SK-N-SH (cell line): ENCODE measurements at regions not wholly inside any gene's neighbourhood (a gene's known extent, or its start where the extent isn't known, plus 50 kb on each side); places are given as distances from the start of the nearest gene placed in this dataset.

ENCODE experiments used
- CTCF ChIA-PET: fragments of 300-600, 350-600 bp; formaldehyde crosslinking; extraction: SDS; loops from one replicate; lab custom pipeline; 2021; lab: Yijun Ruan, JAX
- POLR2A ChIA-PET: fragments of 350-600 bp; sonication (Branson Sonifier 250); formaldehyde crosslinking; extraction: SDS; loops from one replicate; lab custom pipeline; 2020; ENCODE audit warnings: antibody characterized with exemption, inconsistent platforms; lab: Yijun Ruan, JAX
- DNase-seq: peaks from one replicate; pipeline ENCODE4 v3.0.0; 2012
- H2AFZ ChIP-seq: fragments of 200-600 bp; sonication (generic); 2 replicates; pipeline ENCODE4 v1.8.1; 2016; ENCODE audit warnings: antibody characterized with exemption, mild to moderate bottlenecking, low read depth
- H3F3A ChIP-seq: fragments of 200-600 bp; sonication (generic); replicated peaks from 2 replicates; pipeline ENCODE3; 2016; ENCODE audit warnings: antibody characterized with exemption, mild to moderate bottlenecking; ENCODE audit not compliant: insufficient read depth
- H3K27ac ChIP-seq, 2 experiments: fragments of 200-500 bp in 1 of 2; fragments of 200-600 bp in 1 of 2; sonication (Bioruptor generic) in 1 of 2; sonication (generic), shearing (Covaris generic) in 1 of 2; 2 replicates each; pipeline versions ENCODE4 v1.5.1 to v1.6.1; 2014 to 2016; ENCODE audit warnings: low read depth in 2 of 2, inconsistent platforms in 1 of 2, low read length in 1 of 2, mild to moderate bottlenecking in 1 of 2, mixed read lengths in 1 of 2
- H3K27me3 ChIP-seq: fragments of 200-600 bp; sonication (generic), shearing (Covaris generic); 2 replicates; pipeline ENCODE4 v1.6.1; 2016; ENCODE audit warnings: mixed run types; ENCODE audit not compliant: insufficient read depth
- H3K36me3 ChIP-seq, 2 experiments: fragments of 200-500 bp in 1 of 2; fragments of 200-600 bp in 1 of 2; sonication (Bioruptor generic) in 1 of 2; sonication (generic) in 1 of 2; replicated peaks in 1 of 2; 2 replicates each; pipeline versions ENCODE3 to v1.5.1; 2014 to 2016; ENCODE audit warnings: low read length in 1 of 2, mild to moderate bottlenecking in 1 of 2; ENCODE audit not compliant: insufficient read depth in 2 of 2, control insufficient read depth in 1 of 2
- H3K4me1 ChIP-seq, 2 experiments: fragments of 200-500 bp in 1 of 2; fragments of 200-600 bp in 1 of 2; sonication (Bioruptor generic) in 1 of 2; sonication (generic), shearing (Covaris generic) in 1 of 2; 2 replicates each; pipeline versions ENCODE4 v1.5.1 to v1.6.1; 2014 to 2016; ENCODE audit warnings: low read depth in 1 of 2, low read length in 1 of 2, mixed run types in 1 of 2; ENCODE audit not compliant: insufficient read depth in 2 of 2, control insufficient read depth in 1 of 2
- H3K4me2 ChIP-seq: fragments of 200-600 bp; sonication (generic), shearing (Covaris generic); 2 replicates; pipeline ENCODE4 v1.6.1; 2017; ENCODE audit warnings: mixed run types
- H3K4me3 ChIP-seq, 2 experiments: fragments of 200-500 bp in 1 of 2; fragments of 200-600 bp in 1 of 2; sonication (Bioruptor generic) in 1 of 2; sonication (generic), shearing (Covaris generic) in 1 of 2; 2 replicates each; pipeline versions ENCODE4 v1.5.1 to v1.8.1; 2014 to 2016; ENCODE audit warnings: low read depth in 2 of 2, inconsistent platforms in 1 of 2, low read length in 1 of 2, mild to moderate bottlenecking in 1 of 2, mixed read lengths in 1 of 2, moderate library complexity in 1 of 2
- H3K79me2 ChIP-seq: fragments of 200-600 bp; sonication (generic); 2 replicates; pipeline ENCODE4 v1.8.1; 2017; ENCODE audit warnings: mild to moderate bottlenecking; ENCODE audit not compliant: insufficient read depth
- H3K9ac ChIP-seq: fragments of 200-600 bp; sonication (generic); 2 replicates; pipeline ENCODE4 v1.6.1; 2017; ENCODE audit warnings: mixed run types
- H3K9me2 ChIP-seq: fragments of 200-600 bp; sonication (generic); 2 replicates; pipeline ENCODE4 v1.6.1; 2017; ENCODE audit warnings: mixed run types
- H3K9me3 ChIP-seq: fragments of 200-600 bp; sonication (generic); 2 replicates; pipeline ENCODE4 v1.6.1; 2017; ENCODE audit warnings: mixed run types, mild to moderate bottlenecking, moderate library complexity
- H4K20me1 ChIP-seq: fragments of 200-600 bp; sonication (generic); 2 replicates; pipeline ENCODE4 v1.6.1; 2017; ENCODE audit warnings: mild to moderate bottlenecking, mixed run types; ENCODE audit not compliant: insufficient read depth
- CTCF ChIP-seq: fragments of 200-600 bp; sonication (generic); IDR thresholded peaks from 2 replicates; pipeline ENCODE4 v1.6.1; 2017; ENCODE audit warnings: antibody characterized with exemption, mild to moderate bottlenecking, moderate library complexity
- ELF1 ChIP-seq: IDR thresholded peaks from 2 replicates; pipeline ENCODE4 v1.4.0; 2012
- EP300 ChIP-seq, 2 experiments: IDR thresholded peaks; 2 replicates each; pipeline versions ENCODE4 v1.4.0 to v1.6.1; 2012; ENCODE audit warnings: borderline replicate concordance in 1 of 2, low read depth in 1 of 2, low read length in 1 of 2
- EZH2phosphoT487 ChIP-seq: fragments of 200-600 bp; sonication (generic); IDR thresholded peaks from 2 replicates; pipeline ENCODE4 v1.6.1; 2017; ENCODE audit warnings: low read depth, mixed run types, mild to moderate bottlenecking, antibody characterized with exemption, moderate library complexity, borderline replicate concordance
- FOSL2 ChIP-seq: IDR thresholded peaks from 2 replicates; pipeline ENCODE4 v1.4.0; 2012; ENCODE audit warnings: low read depth, mild to moderate bottlenecking, moderate library complexity, borderline replicate concordance
- FOXM1 ChIP-seq: IDR thresholded peaks from 2 replicates; pipeline ENCODE4 v1.4.0; 2012; ENCODE audit warnings: low read depth, mild to moderate bottlenecking
- GABPA ChIP-seq: IDR thresholded peaks from 2 replicates; pipeline ENCODE4 v1.4.0; 2012; ENCODE audit warnings: low read depth, mild to moderate bottlenecking
- GATA2 ChIP-seq: sonication (generic); formaldehyde crosslinking; IDR thresholded peaks from 2 replicates; pipeline ENCODE4 v1.5.0; 2020; ENCODE audit warnings: mild to moderate bottlenecking, missing genetic modification reagents
- JUND ChIP-seq: IDR thresholded peaks from 2 replicates; pipeline ENCODE4 v1.4.0; 2012
- MAX ChIP-seq: IDR thresholded peaks from 2 replicates; pipeline ENCODE4 v1.4.0; 2012; ENCODE audit warnings: low read depth
- MXI1 ChIP-seq: IDR thresholded peaks from 2 replicates; pipeline ENCODE4 v1.6.1; 2012; ENCODE audit warnings: mild to moderate bottlenecking, low read depth, low read length, improper control_type of control experiment
- PBX3 ChIP-seq: IDR thresholded peaks from 2 replicates; pipeline ENCODE4; 2012
- POLR2AphosphoS5 ChIP-seq: IDR thresholded peaks from 2 replicates; pipeline ENCODE4 v1.6.1; 2012; ENCODE audit warnings: low read depth, low read length
- RAD21 ChIP-seq: IDR thresholded peaks from 2 replicates; pipeline ENCODE4 v1.6.1; 2012; ENCODE audit warnings: mild to moderate bottlenecking, low read length
- RCOR1 ChIP-seq: fragments of 150-350 bp; IDR thresholded peaks from 2 replicates; pipeline ENCODE4 v1.6.1; 2017; ENCODE audit warnings: antibody characterized with exemption, low read length
- REST ChIP-seq: IDR thresholded peaks from 2 replicates; pipeline ENCODE4 v1.6.1; 2012; ENCODE audit warnings: mild to moderate bottlenecking, low read depth, low read length, moderate library complexity
- RXRA ChIP-seq: IDR thresholded peaks from 2 replicates; pipeline ENCODE4 v1.4.0; 2012; ENCODE audit warnings: low read depth, mild to moderate bottlenecking, borderline replicate concordance
- SIN3A ChIP-seq: IDR thresholded peaks from 2 replicates; pipeline ENCODE4 v1.6.1; 2012; ENCODE audit warnings: low read depth, mild to moderate bottlenecking, low read length, moderate library complexity, borderline replicate concordance
- SMC3 ChIP-seq: IDR thresholded peaks from 2 replicates; pipeline ENCODE4 v1.6.1; 2012; ENCODE audit warnings: low read depth, low read length, improper control_type of control experiment
- TCF12 ChIP-seq: IDR thresholded peaks from 2 replicates; pipeline ENCODE4 v1.4.0; 2012
- USF1 ChIP-seq: IDR thresholded peaks from 2 replicates; pipeline ENCODE4 v1.4.0; 2012; ENCODE audit warnings: low read depth, borderline replicate concordance
- WGBS: methylation state at CpG from one replicate; pipeline ENCODE4 v1.1.6; 2017; ENCODE audit warnings: low lambda C conversion rate; 5-methylcytosine and 5-hydroxymethylcytosine counted together

- no peak overlapping the region for H3K4me3 ChIP-seq
- ChIA-PET POLR2A (no interaction called here), CTCF (no interaction called here)
- H3K9me2 ChIP-seq: no peaks in the 10 kb centered on the region
- no peaks in the 10 kb centered on the region for H3K27me3 ChIP-seq
- H3F3A ChIP-seq: no peaks in the 10 kb centered on the region
- no peak overlapping the region for H3K4me2 ChIP-seq
- no peak overlapping the region for H3K9ac ChIP-seq
- H4K20me1 ChIP-seq: no peaks in the 10 kb centered on the region
- no peak for DNase-seq
- no peaks in the 10 kb centered on the region for H3K79me2 ChIP-seq
- no peak for TF ChIP-seq TCF12
- TF ChIP-seq SIN3A: no peak
- no peak for TF ChIP-seq POLR2AphosphoS5
- no peak for TF ChIP-seq GATA2 (CRISPR knock-in tag)
- no peak for TF ChIP-seq GABPA
- TF ChIP-seq MXI1: no peak
- no peak for TF ChIP-seq EZH2phosphoT487
- no peak for TF ChIP-seq RAD21
- TF ChIP-seq SMC3: no peak
- TF ChIP-seq EP300 (IDR thresholded peaks at IDR 0.05; ENCODE audit: borderline replicate concordance in 1 of 2, low read depth in 1 of 2, low read length in 1 of 2): no peak
- no peak for TF ChIP-seq RCOR1
- TF ChIP-seq JUND: no peak
- no peak for TF ChIP-seq PBX3
- no peak for TF ChIP-seq FOXM1
- no peak for TF ChIP-seq MAX
- TF ChIP-seq USF1: no peak
- TF ChIP-seq FOSL2: no peak
- TF ChIP-seq ELF1: no peak
- H3K27ac ChIP-seq: no peak overlapping the region
- no peaks in the 10 kb centered on the region for H3K4me1 ChIP-seq
- no peaks in the 10 kb centered on the region for H3K36me3 ChIP-seq
- H3K9me3 ChIP-seq: no peaks in the 10 kb centered on the region
- no peak overlapping the region for H2AFZ ChIP-seq
Measured at GRCh38 chr2:67082813-67083212, 314.3 kb upstream of the ETAA1 start.

GRCh38 chr2:67083951-67084350 lies 313.2 kb upstream of the ETAA1 start:
- H4K20me1 ChIP-seq: no peaks in the 10 kb centered on the region
- H3K4me1 ChIP-seq: no peaks in the 10 kb centered on the region
- WGBS: 53% methylated on average over 2 of the region's 2 CpGs
- no peak overlapping the region for H3K4me2 ChIP-seq
- ChIA-PET POLR2A (no interaction called here), CTCF (interaction anchor here (0.6 kb wide), 1 partner anchor 25 kb away, joined by 3 read pairs; no protein-coding TSS in a partner anchor)
- no peaks in the 10 kb centered on the region for H3F3A ChIP-seq
- H3K9ac ChIP-seq: no peak overlapping the region
- no peaks in the 10 kb centered on the region for H3K9me3 ChIP-seq
- H3K79me2 ChIP-seq: no peaks in the 10 kb centered on the region
- H3K36me3 ChIP-seq: no peaks in the 10 kb centered on the region
- H3K27ac ChIP-seq: no peak overlapping the region
- no peaks in the 10 kb centered on the region for H3K9me2 ChIP-seq
- DNase-seq: no peak
- H3K27me3 ChIP-seq: no peaks in the 10 kb centered on the region
- H2AFZ ChIP-seq: no peak overlapping the region
- H3K4me3 ChIP-seq: no peak overlapping the region
- no peak for TF ChIP-seq RCOR1
- TF ChIP-seq PBX3: no peak
- no peak for TF ChIP-seq GABPA
- TF ChIP-seq CTCF: no peak
- TF ChIP-seq ELF1: no peak
- TF ChIP-seq TCF12: no peak
- TF ChIP-seq SMC3: no peak
- TF ChIP-seq GATA2 (CRISPR knock-in tag): no peak
- no peak for TF ChIP-seq REST
- TF ChIP-seq RXRA: no peak
- no peak for TF ChIP-seq MXI1
